ENCODE measurements at regions not wholly inside any gene's neighbourhood (a gene's known extent, or its start where the extent isn't known, plus 50 kb on each side); places are given as distances from the start of the nearest gene placed in this dataset.

GRCh38 chr4:122508083-122508482, 51.6 kb upstream of the IL2 start:
- CTCF ChIA-PET, result no interaction called here
- DNase-seq (ENCODE audit: low spot score), result no peak
- TF ChIP-seq, protein P1, sequence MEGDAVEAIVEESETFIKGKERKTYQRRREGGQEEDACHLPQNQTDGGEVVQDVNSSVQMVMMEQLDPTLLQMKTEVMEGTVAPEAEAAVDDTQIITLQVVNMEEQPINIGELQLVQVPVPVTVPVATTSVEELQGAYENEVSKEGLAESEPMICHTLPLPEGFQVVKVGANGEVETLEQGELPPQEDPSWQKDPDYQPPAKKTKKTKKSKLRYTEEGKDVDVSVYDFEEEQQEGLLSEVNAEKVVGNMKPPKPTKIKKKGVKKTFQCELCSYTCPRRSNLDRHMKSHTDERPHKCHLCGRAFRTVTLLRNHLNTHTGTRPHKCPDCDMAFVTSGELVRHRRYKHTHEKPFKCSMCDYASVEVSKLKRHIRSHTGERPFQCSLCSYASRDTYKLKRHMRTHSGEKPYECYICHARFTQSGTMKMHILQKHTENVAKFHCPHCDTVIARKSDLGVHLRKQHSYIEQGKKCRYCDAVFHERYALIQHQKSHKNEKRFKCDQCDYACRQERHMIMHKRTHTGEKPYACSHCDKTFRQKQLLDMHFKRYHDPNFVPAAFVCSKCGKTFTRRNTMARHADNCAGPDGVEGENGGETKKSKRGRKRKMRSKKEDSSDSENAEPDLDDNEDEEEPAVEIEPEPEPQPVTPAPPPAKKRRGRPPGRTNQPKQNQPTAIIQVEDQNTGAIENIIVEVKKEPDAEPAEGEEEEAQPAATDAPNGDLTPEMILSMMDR (conservative IDR thresholded peaks at IDR 0.05; ENCODE audit: low read depth), result no peak
- POLR2A ChIA-PET (ENCODE audit: low non-redundant PET), result no interaction called here
- no peak overlapping the region for H3K27ac ChIP-seq

All from RWPE1 (cell line).